Testis (tissue), 2 donors: ENCODE measurements at regions not wholly inside any gene's neighbourhood (a gene's known extent, or its start where the extent isn't known, plus 50 kb on each side); places are given as distances from the start of the nearest gene placed in this dataset.

Source experiments
- DNase-seq: peaks from one replicate; pipeline ENCODE4 v3.0.0-alpha.2; 2019
- H3K27ac ChIP-seq, 2 donors: fragments of 200-600 bp; sonication (generic); one replicate each; pipeline ENCODE4 v1.5.1; 2019
- H3K27me3 ChIP-seq: fragments of 200-600 bp; sonication (generic); one replicate; pipeline ENCODE4 v1.5.1; 2019
- H3K36me3 ChIP-seq: fragments of 200-600 bp; sonication (generic); one replicate; pipeline ENCODE4 v1.5.1; 2017; ENCODE audit warnings: low read depth; ENCODE audit errors: missing control alignments
- H3K4me1 ChIP-seq: fragments of 200-600 bp; sonication (generic); one replicate; pipeline ENCODE4 v1.5.1; 2019
- H3K4me3 ChIP-seq, 2 donors: fragments of 200-600 bp; sonication (generic); one replicate each; pipeline ENCODE4 v1.5.1; 2017 to 2019
- H3K9me3 ChIP-seq: fragments of 200-600 bp; sonication (generic); one replicate; pipeline ENCODE4 v1.5.1; 2017
- CTCF ChIP-seq, 3 experiments: fragments of 450-650 bp in 2 of 3; fragments of 200-600 bp in 1 of 3; sonication (generic) in 1 of 3; IDR thresholded peaks; one replicate each; pipeline ENCODE4 v1.5.1; 2016 to 2019; ENCODE audit warnings: antibody characterized with exemption in 3 of 3, mild to moderate bottlenecking in 2 of 3, moderate library complexity in 1 of 3
- POLR2A ChIP-seq: fragments of 450-650 bp; IDR thresholded peaks from one replicate; pipeline ENCODE4 v1.6.1; 2017; ENCODE audit warnings: antibody characterized with exemption, mild to moderate bottlenecking, moderate library complexity
- WGBS, 2 donors: methylation state at CpG; one replicate each; pipeline ENCODE4 v1.1.5; 2018; 5-methylcytosine and 5-hydroxymethylcytosine counted together
- intact Hi-C: fragments of 100-400 bp; cut with DNase I; formaldehyde crosslinking; loops from one replicate; pipeline ENCODE4 v1.15.1; 2023; ENCODE audit warnings: low total_unique reads

- Histone ChIP-seq H3K4me1 (no peaks in the 10 kb centered on the region), H3K36me3 (no peaks in the 10 kb centered on the region), H3K27me3 (no peaks in the 10 kb centered on the region), H3K4me3 (no peak overlapping the region), H3K9me3 (no peaks in the 10 kb centered on the region), H3K27ac (no peak overlapping the region)
- TF ChIP-seq POLR2A (no peak), CTCF (IDR thresholded peaks at IDR 0.05) (no peak)
- DNase-seq = no peak
- intact Hi-C loops = no loop called here
Measured at GRCh38 chr5:126309860-126310259, 113.3 kb upstream of the GRAMD2B start.

- 63 to 72% methylated on average over 2 of the region's 2 CpGs for WGBS, 2 donors
- TF ChIP-seq POLR2A = no peak
- no peak for TF ChIP-seq CTCF (IDR thresholded peaks at IDR 0.05)
- H3K27ac ChIP-seq = no peak overlapping the region
Measured at GRCh38 chr5:126311766-126312165, 111.4 kb upstream of the GRAMD2B start.

GRCh38 chr5:126315341-126315740 lies 107.9 kb upstream of the GRAMD2B start:
- no peak for TF ChIP-seq CTCF (IDR thresholded peaks at IDR 0.05)
- no peak for TF ChIP-seq POLR2A
- DNase-seq = no peak
- H3K27ac ChIP-seq = no peak overlapping the region
- no peaks in the 10 kb centered on the region for H3K9me3 ChIP-seq
- H3K27me3 ChIP-seq = no peaks in the 10 kb centered on the region
- no peaks in the 10 kb centered on the region for H3K36me3 ChIP-seq
- H3K4me1 ChIP-seq = no peaks in the 10 kb centered on the region
- intact Hi-C loops = no loop called here
- WGBS, 2 donors = 82 to 83% methylated on average over 3 of the region's 3 CpGs
- no peak overlapping the region for H3K4me3 ChIP-seq

More at GRCh38 chr5:126311766-126312165, 111.4 kb upstream of the GRAMD2B start:
- Histone ChIP-seq H3K36me3 (no peaks in the 10 kb centered on the region), H3K27me3 (no peaks in the 10 kb centered on the region), H3K4me3 (no peak overlapping the region), H3K4me1 (no peaks in the 10 kb centered on the region), H3K9me3 (no peaks in the 10 kb centered on the region)
- intact Hi-C loops = no loop called here
- DNase-seq = no peak

GRCh38 chr5:126332326-126332725 lies 90.9 kb upstream of the GRAMD2B start:
- no peaks in the 10 kb centered on the region for H3K9me3 ChIP-seq
- no peaks in the 10 kb centered on the region for H3K27me3 ChIP-seq
- no peak overlapping the region for H3K4me3 ChIP-seq
- DNase-seq = no peak
- intact Hi-C loops = no loop called here
- TF ChIP-seq POLR2A (no peak), CTCF (IDR thresholded peaks at IDR 0.05) (no peak)
- H3K4me1 ChIP-seq = no peaks in the 10 kb centered on the region
- 92 to 95% methylated on average over 1 of the region's 1 CpG for WGBS, 2 donors
- H3K36me3 ChIP-seq = no peaks in the 10 kb centered on the region
- no peak overlapping the region for H3K27ac ChIP-seq

GRCh38 chr5:126334760-126335159 lies 88.4 kb upstream of the GRAMD2B start:
- 84 to 90% methylated on average over 7 of the region's 7 CpGs for WGBS, 2 donors
- intact Hi-C loops = no loop called here

More at GRCh38 chr5:126334760-126335159, 88.4 kb upstream of the GRAMD2B start:
- TF ChIP-seq CTCF (IDR thresholded peaks at IDR 0.05) (no peak), POLR2A (no peak)
- no peak for DNase-seq
- no peaks in the 10 kb centered on the region for H3K9me3 ChIP-seq
- no peaks in the 10 kb centered on the region for H3K4me1 ChIP-seq
- H3K36me3 ChIP-seq = no peaks in the 10 kb centered on the region
- no peak overlapping the region for H3K4me3 ChIP-seq
- no peak overlapping the region for H3K27ac ChIP-seq
- H3K27me3 ChIP-seq = no peaks in the 10 kb centered on the region
